ENCODE measurements at regions not wholly inside any gene's neighbourhood (a gene's known extent, or its start where the extent isn't known, plus 50 kb on each side); places are given as distances from the start of the nearest gene placed in this dataset.

GRCh38 chr9:113803811-113804589, 72.1 kb upstream of the ZNF618 start:
- ATAC-seq (no peak), DNase-seq (no peak)
- Mint-ChIP-seq H3K27ac (no peak overlapping the region), H3K36me3 (ENCODE audit: low read depth) (no peaks in the 10 kb centered on the region), H3K27me3 (ENCODE audit: low read depth) (peaks cover 2% of the 10 kb centered on the region), H3K4me1 (ENCODE audit: low read depth) (no peaks in the 10 kb centered on the region), H3K9me3 (ENCODE audit: insufficient read depth) (no peaks in the 10 kb centered on the region), H3K4me3 (no peak overlapping the region)
- ChIA-PET POLR2A (no interaction called here), CTCF (no interaction called here)

GRCh38 chr9:113805486-113806132, 70.5 kb upstream of the ZNF618 start:
- no peaks in the 10 kb centered on the region for H3K36me3 Mint-ChIP-seq (ENCODE audit: low read depth)
- no peaks in the 10 kb centered on the region for H3K4me1 Mint-ChIP-seq (ENCODE audit: low read depth)
- no peak overlapping the region for H3K4me3 Mint-ChIP-seq
- H3K27ac Mint-ChIP-seq = no peak overlapping the region
- no peaks in the 10 kb centered on the region for H3K9me3 Mint-ChIP-seq (ENCODE audit: insufficient read depth)
- DNase-seq (no peak), ATAC-seq (no peak)
- H3K27me3 Mint-ChIP-seq (ENCODE audit: low read depth) = peaks cover 4% of the 10 kb centered on the region
- ChIA-PET CTCF (interaction anchor here (1.8 to 2.5 kb wide), 2 partner anchors 24 to 72 kb away, joined by 4 to 8 read pairs; no protein-coding TSS in a partner anchor), POLR2A (no interaction called here)

GRCh38 chr9:113807173-113808061, 68.7 kb upstream of the ZNF618 start:
- H3K4me3 Mint-ChIP-seq = no peak overlapping the region
- DNase-seq (peak; percentile 55), ATAC-seq (no peak)
- no peaks in the 10 kb centered on the region for H3K36me3 Mint-ChIP-seq (ENCODE audit: low read depth)
- POLR2A ChIA-PET = no interaction called here
- peaks cover 5% of the 10 kb centered on the region for H3K27me3 Mint-ChIP-seq (ENCODE audit: low read depth)
- CTCF ChIA-PET = interaction anchor here (0.7 to 2.5 kb wide), 11 partner anchors 9 to 239 kb away, joined by 3 to 8 read pairs (median 4); no protein-coding TSS in a partner anchor
- no peaks in the 10 kb centered on the region for H3K4me1 Mint-ChIP-seq (ENCODE audit: low read depth)
- H3K27ac Mint-ChIP-seq = no peak overlapping the region
- no peaks in the 10 kb centered on the region for H3K9me3 Mint-ChIP-seq (ENCODE audit: insufficient read depth)

GRCh38 chr9:113808391-113809358, 67.4 kb upstream of the ZNF618 start:
- DNase-seq = no peak
- Mint-ChIP-seq H3K27me3 (ENCODE audit: low read depth) (peaks cover 8% of the 10 kb centered on the region), H3K9me3 (ENCODE audit: insufficient read depth) (no peaks in the 10 kb centered on the region), H3K36me3 (ENCODE audit: low read depth) (no peaks in the 10 kb centered on the region), H3K4me1 (ENCODE audit: low read depth) (no peaks in the 10 kb centered on the region), H3K27ac (no peak overlapping the region), H3K4me3 (no peak overlapping the region)
- ChIA-PET POLR2A (no interaction called here), CTCF (interaction anchor here (0.8 to 2.5 kb wide), 8 partner anchors 8 to 238 kb away, joined by 3 to 8 read pairs (median 4); no protein-coding TSS in a partner anchor)
- no peak for ATAC-seq

GRCh38 chr9:113817171-113817570, 58.9 kb upstream of the ZNF618 start:
- Mint-ChIP-seq H3K27ac (no peak overlapping the region), H3K36me3 (ENCODE audit: low read depth) (no peaks in the 10 kb centered on the region), H3K9me3 (ENCODE audit: insufficient read depth) (no peaks in the 10 kb centered on the region), H3K4me3 (no peak overlapping the region), H3K4me1 (ENCODE audit: low read depth) (no peaks in the 10 kb centered on the region), H3K27me3 (ENCODE audit: low read depth) (peaks cover 37% of the 10 kb centered on the region)
- ChIA-PET POLR2A (no interaction called here), CTCF (no interaction called here)
- ATAC-seq = no peak
- DNase-seq = no peak

GRCh38 chr9:113818391-113818790, 57.7 kb upstream of the ZNF618 start:
- Mint-ChIP-seq H3K36me3 (ENCODE audit: low read depth) (no peaks in the 10 kb centered on the region), H3K4me1 (ENCODE audit: low read depth) (no peaks in the 10 kb centered on the region), H3K4me3 (no peak overlapping the region), H3K27me3 (ENCODE audit: low read depth) (peaks cover 40% of the 10 kb centered on the region), H3K27ac (no peak overlapping the region), H3K9me3 (ENCODE audit: insufficient read depth) (no peaks in the 10 kb centered on the region)
- DNase-seq (no peak), ATAC-seq (no peak)
- POLR2A ChIA-PET = no interaction called here
- CTCF ChIA-PET = no interaction called here

- POLR2A ChIA-PET = no interaction called here
- CTCF ChIA-PET = no interaction called here
- H3K36me3 Mint-ChIP-seq (ENCODE audit: low read depth) = no peaks in the 10 kb centered on the region
- DNase-seq (no peak), ATAC-seq (no peak)
- no peak overlapping the region for H3K4me3 Mint-ChIP-seq
- H3K4me1 Mint-ChIP-seq (ENCODE audit: low read depth) = no peaks in the 10 kb centered on the region
- peaks cover 32% of the 10 kb centered on the region for H3K27me3 Mint-ChIP-seq (ENCODE audit: low read depth)
- no peak overlapping the region for H3K27ac Mint-ChIP-seq
- peaks cover 3% of the 10 kb centered on the region for H3K9me3 Mint-ChIP-seq (ENCODE audit: insufficient read depth)
Observed at GRCh38 chr9:113822315-113822714, 53.8 kb upstream of the ZNF618 start.

GRCh38 chr9:113823421-113823820, 52.7 kb upstream of the ZNF618 start:
- no peak for DNase-seq
- ChIA-PET CTCF (no interaction called here), POLR2A (no interaction called here)
- no peaks in the 10 kb centered on the region for H3K36me3 Mint-ChIP-seq (ENCODE audit: low read depth)
- ATAC-seq = no peak
- H3K4me3 Mint-ChIP-seq = no peak overlapping the region
- no peaks in the 10 kb centered on the region for H3K4me1 Mint-ChIP-seq (ENCODE audit: low read depth)
- H3K27me3 Mint-ChIP-seq (ENCODE audit: low read depth) = peaks cover 28% of the 10 kb centered on the region
- no peak overlapping the region for H3K27ac Mint-ChIP-seq
- H3K9me3 Mint-ChIP-seq (ENCODE audit: insufficient read depth) = peaks cover 3% of the 10 kb centered on the region
